T-helper 2 cell treated with Interferon-gamma antibody and Interleukin-4, amounts not matched to agents 5 μg/mL and 100 μg/mL, for 36 hours (primary cell): ENCODE measurements at regions not wholly inside any gene's neighbourhood (a gene's known extent, or its start where the extent isn't known, plus 50 kb on each side); places are given as distances from the start of the nearest gene placed in this dataset.
A peak's percentile ranks its signal among the peaks of the same experiment; 100 is the strongest.

Experiments
- DNase-seq: peaks from one replicate; pipeline ENCODE4 v3.0.0; 2021; ENCODE audit warnings: low spot score
- H3K27ac Mint-ChIP-seq: one replicate; pipeline ENCODE4 v1.8.0; 2021; ENCODE audit warnings: mild to moderate bottlenecking, mixed read lengths
- H3K27me3 Mint-ChIP-seq: one replicate; pipeline ENCODE4 v1.8.0; 2021; ENCODE audit warnings: low read depth, mixed read lengths
- H3K36me3 Mint-ChIP-seq: one replicate; pipeline ENCODE4 v1.8.0; 2021; ENCODE audit warnings: low read depth, mixed read lengths
- H3K4me1 Mint-ChIP-seq: one replicate; pipeline ENCODE4 v1.8.0; 2021; ENCODE audit warnings: low read depth, mixed read lengths
- H3K4me3 Mint-ChIP-seq: one replicate; pipeline ENCODE4 v1.8.0; 2022; ENCODE audit warnings: mild to moderate bottlenecking, moderate library complexity, mixed read lengths
- H3K9me3 Mint-ChIP-seq: one replicate; pipeline ENCODE4 v1.8.0; 2021; ENCODE audit warnings: mixed read lengths

DNA sequence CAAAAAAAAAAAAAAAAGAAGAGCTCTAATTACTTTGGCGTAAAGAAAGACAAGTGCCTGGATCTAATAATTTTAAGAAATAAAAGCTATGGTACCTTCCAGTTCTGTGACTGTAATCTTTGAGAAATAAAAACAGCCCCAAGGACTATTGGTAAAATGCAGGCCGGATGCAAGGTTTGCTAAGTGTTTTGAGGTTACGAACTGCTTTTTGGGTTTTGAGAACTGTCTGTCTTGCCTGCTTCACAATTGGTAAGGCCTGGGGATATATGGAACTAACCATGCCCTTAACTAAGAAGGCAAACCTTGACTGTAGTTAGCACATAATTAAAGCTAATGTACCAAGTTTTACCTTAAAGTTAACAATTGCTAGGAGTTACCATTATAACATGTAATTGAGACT is 388.4 kb upstream of the CBLB start:
- DNase-seq, result no peak
- no peak overlapping the region for H3K4me3 Mint-ChIP-seq
- H3K27me3 Mint-ChIP-seq, result no peaks in the 10 kb centered on the region
- peaks cover 3% of the 10 kb centered on the region for H3K36me3 Mint-ChIP-seq
- H3K4me1 Mint-ChIP-seq, result peaks cover 7% of the 10 kb centered on the region
- peaks cover 20% of the 10 kb centered on the region for H3K9me3 Mint-ChIP-seq
- H3K27ac Mint-ChIP-seq, result no peak overlapping the region

- DNase-seq, result no peak
- no peak overlapping the region for H3K27ac Mint-ChIP-seq
Observed at GRCh38 chr3:106261396-106261795, 392.6 kb upstream of the CBLB start.

GRCh38 chr3:106261915-106262683 is 393.3 kb upstream of the CBLB start:
- Mint-ChIP-seq H3K27me3 (no peaks in the 10 kb centered on the region), H3K9me3 (peaks cover 9% of the 10 kb centered on the region), H3K27ac (no peak overlapping the region), H3K4me1 (peaks cover 8% of the 10 kb centered on the region), H3K36me3 (no peaks in the 10 kb centered on the region), H3K4me3 (no peak overlapping the region)
- DNase-seq, result no peak

More at GRCh38 chr3:106261396-106261795, 392.6 kb upstream of the CBLB start:
- H3K27me3 Mint-ChIP-seq, result no peaks in the 10 kb centered on the region
- H3K36me3 Mint-ChIP-seq, result no peaks in the 10 kb centered on the region
- no peak overlapping the region for H3K4me3 Mint-ChIP-seq
- peaks cover 8% of the 10 kb centered on the region for H3K4me1 Mint-ChIP-seq
- peaks cover 9% of the 10 kb centered on the region for H3K9me3 Mint-ChIP-seq

GRCh38 chr3:106263011-106263410 is 394.2 kb upstream of the CBLB start:
- Mint-ChIP-seq H3K27me3 (no peaks in the 10 kb centered on the region), H3K27ac (no peak overlapping the region), H3K9me3 (peaks cover 9% of the 10 kb centered on the region)

GRCh38 chr3:106263546-106263945 is 394.7 kb upstream of the CBLB start:
- Mint-ChIP-seq H3K4me1 (peaks cover 8% of the 10 kb centered on the region), H3K27ac (no peak overlapping the region), H3K27me3 (no peaks in the 10 kb centered on the region), H3K36me3 (no peaks in the 10 kb centered on the region), H3K4me3 (no peak overlapping the region), H3K9me3 (peaks cover 5% of the 10 kb centered on the region)
- no peak for DNase-seq

More at GRCh38 chr3:106263011-106263410, 394.2 kb upstream of the CBLB start:
- DNase-seq, result no peak
- H3K36me3 Mint-ChIP-seq, result no peaks in the 10 kb centered on the region
- H3K4me1 Mint-ChIP-seq, result peaks cover 8% of the 10 kb centered on the region
- no peak overlapping the region for H3K4me3 Mint-ChIP-seq

GRCh38 chr3:106265704-106266103 is 396.9 kb upstream of the CBLB start:
- H3K9me3 Mint-ChIP-seq, result peaks cover 7% of the 10 kb centered on the region
- no peak for DNase-seq
- H3K36me3 Mint-ChIP-seq, result no peaks in the 10 kb centered on the region
- H3K4me3 Mint-ChIP-seq, result no peak overlapping the region
- peaks cover 8% of the 10 kb centered on the region for H3K4me1 Mint-ChIP-seq
- H3K27me3 Mint-ChIP-seq, result no peaks in the 10 kb centered on the region
- H3K27ac Mint-ChIP-seq, result no peak overlapping the region

- H3K4me1 Mint-ChIP-seq, result peaks cover 2% of the 10 kb centered on the region
- DNase-seq, result no peak
- no peaks in the 10 kb centered on the region for H3K36me3 Mint-ChIP-seq
- peaks cover 7% of the 10 kb centered on the region for H3K9me3 Mint-ChIP-seq
- H3K4me3 Mint-ChIP-seq, result no peak overlapping the region
- no peak overlapping the region for H3K27ac Mint-ChIP-seq
- no peaks in the 10 kb centered on the region for H3K27me3 Mint-ChIP-seq
Observed at GRCh38 chr3:106268696-106269095, 399.9 kb upstream of the CBLB start.

GRCh38 chr3:106272302-106272701 is 403.5 kb upstream of the CBLB start:
- H3K4me1 Mint-ChIP-seq, result peaks cover 12% of the 10 kb centered on the region
- H3K27ac Mint-ChIP-seq, result no peak overlapping the region

GRCh38 chr3:106275592-106275991 is 406.8 kb upstream of the CBLB start:
- no peaks in the 10 kb centered on the region for H3K27me3 Mint-ChIP-seq
- peaks cover 14% of the 10 kb centered on the region for H3K36me3 Mint-ChIP-seq
- no peak for DNase-seq
- peaks cover 37% of the 10 kb centered on the region for H3K9me3 Mint-ChIP-seq
- peaks cover 18% of the 10 kb centered on the region for H3K4me1 Mint-ChIP-seq
- no peak overlapping the region for H3K4me3 Mint-ChIP-seq
- no peak overlapping the region for H3K27ac Mint-ChIP-seq

More at GRCh38 chr3:106272302-106272701, 403.5 kb upstream of the CBLB start:
- H3K27me3 Mint-ChIP-seq, result no peaks in the 10 kb centered on the region
- H3K36me3 Mint-ChIP-seq, result peaks cover 10% of the 10 kb centered on the region
- H3K4me3 Mint-ChIP-seq, result no peak overlapping the region
- DNase-seq, result no peak
- H3K9me3 Mint-ChIP-seq, result peaks cover 31% of the 10 kb centered on the region

DNA sequence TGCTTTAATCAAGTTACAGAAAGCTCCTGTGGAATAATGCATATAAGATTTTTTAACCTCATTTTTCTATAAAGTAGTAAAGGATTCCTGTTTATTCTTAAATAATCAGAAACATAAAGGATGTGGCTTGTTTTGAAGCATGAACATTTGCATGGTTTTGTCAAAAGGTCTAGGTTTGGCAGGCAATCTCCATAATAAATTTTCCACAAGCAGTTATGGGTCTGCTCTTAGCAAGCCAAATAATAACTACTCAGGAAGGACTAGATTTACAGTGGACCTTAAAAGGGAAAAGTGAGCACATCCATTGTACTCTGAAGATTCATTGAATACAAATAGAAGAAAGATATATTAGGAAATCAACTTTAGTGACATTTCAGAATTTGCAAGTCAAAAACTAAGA is 407.3 kb upstream of the CBLB start:
- Mint-ChIP-seq H3K36me3 (peaks cover 14% of the 10 kb centered on the region), H3K9me3 (peaks cover 37% of the 10 kb centered on the region), H3K27ac (no peak overlapping the region), H3K4me3 (no peak overlapping the region), H3K4me1 (peaks cover 18% of the 10 kb centered on the region), H3K27me3 (no peaks in the 10 kb centered on the region)
- no peak for DNase-seq

DNA sequence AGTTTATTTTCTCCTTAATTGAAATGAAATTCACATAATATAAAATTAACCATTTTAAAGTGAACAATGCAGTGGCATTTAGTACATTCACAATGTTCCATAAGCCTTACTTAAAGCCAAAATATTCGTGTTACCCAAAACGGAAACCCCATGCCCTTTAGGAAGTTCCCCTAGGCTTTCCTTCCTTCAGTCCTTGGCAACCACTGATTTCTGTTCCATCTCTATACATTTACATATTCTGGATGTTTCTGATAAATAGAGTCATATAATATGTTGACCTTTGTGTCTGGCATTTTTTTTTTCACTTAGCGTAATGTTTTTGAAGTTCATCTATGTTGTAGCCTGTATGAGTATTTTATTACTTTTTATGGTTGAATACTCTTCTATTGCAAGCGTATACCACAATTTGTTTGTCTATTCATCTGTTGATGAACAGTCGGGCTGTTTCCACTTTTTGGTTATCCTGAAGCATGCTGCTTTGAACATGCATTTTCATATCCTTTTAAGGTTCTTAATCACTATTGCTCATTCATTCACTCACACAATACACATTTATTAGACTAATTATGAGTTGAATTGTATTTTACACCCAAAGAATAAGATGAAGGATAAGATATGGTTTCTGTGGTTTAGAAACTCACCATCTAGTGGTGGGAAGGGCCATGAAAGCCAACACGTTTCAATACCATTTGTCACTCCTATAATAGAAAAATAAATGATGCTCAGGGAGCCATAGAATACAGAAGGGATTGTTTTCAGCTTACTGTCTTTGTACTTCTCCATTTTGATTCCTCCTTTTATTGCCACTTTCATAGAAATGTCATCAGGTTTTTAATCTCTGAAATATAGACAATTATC is 408.2 kb upstream of the CBLB start:
- no peak for DNase-seq
- Mint-ChIP-seq H3K36me3 (peaks cover 14% of the 10 kb centered on the region), H3K9me3 (peaks cover 37% of the 10 kb centered on the region), H3K4me1 (peaks cover 18% of the 10 kb centered on the region), H3K4me3 (no peak overlapping the region), H3K27me3 (no peaks in the 10 kb centered on the region), H3K27ac (peak overlapping the region; percentile 8)

GRCh38 chr3:106277731-106278130 is 408.9 kb upstream of the CBLB start:
- H3K27ac Mint-ChIP-seq, result no peak overlapping the region
- no peak for DNase-seq
- no peaks in the 10 kb centered on the region for H3K27me3 Mint-ChIP-seq
- H3K9me3 Mint-ChIP-seq, result peaks cover 42% of the 10 kb centered on the region
- peaks cover 18% of the 10 kb centered on the region for H3K4me1 Mint-ChIP-seq
- H3K36me3 Mint-ChIP-seq, result peaks cover 14% of the 10 kb centered on the region
- H3K4me3 Mint-ChIP-seq, result no peak overlapping the region

DNA sequence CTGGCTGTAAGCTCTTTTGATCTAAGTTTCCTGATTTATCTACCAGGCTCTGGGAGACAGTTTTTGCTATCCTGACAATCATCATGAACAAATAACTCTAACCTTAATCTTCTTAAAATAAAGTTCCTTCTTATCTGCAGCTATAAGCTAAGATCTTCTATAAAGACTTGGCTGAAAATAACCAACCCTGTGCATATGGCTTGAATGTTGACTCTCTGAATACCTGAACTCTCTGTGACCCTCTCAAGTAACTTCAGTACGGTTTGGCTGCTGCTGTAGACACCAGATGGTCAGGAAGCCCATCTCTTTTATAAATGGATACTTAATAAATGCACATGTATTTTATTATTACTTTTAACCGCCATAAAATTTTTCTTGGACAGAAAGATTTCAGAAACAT is 412.4 kb upstream of the CBLB start:
- no peak overlapping the region for H3K4me3 Mint-ChIP-seq
- peaks cover 33% of the 10 kb centered on the region for H3K9me3 Mint-ChIP-seq
- no peak for DNase-seq
- H3K27ac Mint-ChIP-seq, result no peak overlapping the region
- H3K4me1 Mint-ChIP-seq, result peaks cover 15% of the 10 kb centered on the region
- no peaks in the 10 kb centered on the region for H3K27me3 Mint-ChIP-seq
- peaks cover 5% of the 10 kb centered on the region for H3K36me3 Mint-ChIP-seq

- H3K27ac Mint-ChIP-seq, result no peak overlapping the region
- H3K4me1 Mint-ChIP-seq, result peaks cover under 1% of the 10 kb centered on the region
- DNase-seq, result no peak
- H3K27me3 Mint-ChIP-seq, result no peaks in the 10 kb centered on the region
- peaks cover 4% of the 10 kb centered on the region for H3K36me3 Mint-ChIP-seq
- no peak overlapping the region for H3K4me3 Mint-ChIP-seq
- peaks cover 23% of the 10 kb centered on the region for H3K9me3 Mint-ChIP-seq
Observed at GRCh38 chr3:106282943-106283342, 414.1 kb upstream of the CBLB start.
